NCI-H510A (cell line): ENCODE measurements at regions not wholly inside any gene's neighbourhood (a gene's known extent, or its start where the extent isn't known, plus 50 kb on each side); places are given as distances from the start of the nearest gene placed in this dataset.
A peak's percentile ranks its signal among the peaks of the same experiment; 100 is the strongest.

ENCODE experiments used
- DNase-seq: peaks from one replicate; lab custom pipeline; 2025; lab: John Stamatoyannopoulos, UW

DNA sequence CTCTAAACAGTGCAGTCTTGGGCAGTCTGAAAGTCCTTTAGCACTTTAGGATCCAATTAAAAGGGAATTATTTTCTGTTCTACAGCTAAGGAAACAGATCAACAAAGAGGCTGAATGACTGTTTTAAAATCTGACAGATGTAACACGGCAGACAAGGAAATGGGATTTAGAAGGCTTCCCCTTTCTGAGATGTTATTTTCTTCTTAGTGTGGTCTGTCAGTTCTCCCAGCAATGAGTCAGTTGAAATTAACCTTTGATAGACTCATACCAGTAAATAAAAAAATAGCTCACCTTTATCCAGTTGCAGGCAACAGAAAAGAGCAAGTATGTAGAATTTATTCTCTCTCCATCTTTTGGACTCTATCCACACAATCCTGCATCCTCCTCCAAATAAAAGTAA is 98.1 kb downstream of the NEDD1 start:
- DNase-seq = no peak

GRCh38 chr12:97005646-97006045 is 98.6 kb downstream of the NEDD1 start:
- no peak for DNase-seq

- DNase-seq = no peak
These were observed 99.5 kb downstream of the NEDD1 start for GRCh38 chr12:97006585-97006984.

- no peak for DNase-seq
These were observed 109.1 kb downstream of the NEDD1 start for GRCh38 chr12:97016163-97016562.

DNA sequence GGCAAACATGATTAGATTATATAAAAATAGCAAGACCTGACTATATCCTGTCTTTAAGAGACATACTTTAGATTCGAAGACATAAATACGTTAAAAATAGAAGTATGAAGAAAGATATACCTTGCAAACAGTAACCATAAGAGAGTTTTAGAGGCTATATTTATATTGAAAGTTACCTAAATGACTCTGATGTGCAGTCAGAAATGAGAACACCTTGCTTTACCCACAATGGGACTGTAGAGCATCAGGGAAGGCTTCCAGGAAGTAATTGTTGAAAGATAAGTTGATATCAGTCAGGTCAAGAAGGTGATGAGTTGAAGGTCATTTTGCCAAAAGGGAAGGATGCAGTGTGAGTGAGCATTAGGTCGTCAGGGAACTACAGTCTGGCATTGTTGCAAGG is 110.2 kb downstream of the NEDD1 start:
- DNase-seq = no peak

GRCh38 chr12:97022536-97023230 is 115.6 kb downstream of the NEDD1 start:
- DNase-seq = peak; percentile 6

DNA sequence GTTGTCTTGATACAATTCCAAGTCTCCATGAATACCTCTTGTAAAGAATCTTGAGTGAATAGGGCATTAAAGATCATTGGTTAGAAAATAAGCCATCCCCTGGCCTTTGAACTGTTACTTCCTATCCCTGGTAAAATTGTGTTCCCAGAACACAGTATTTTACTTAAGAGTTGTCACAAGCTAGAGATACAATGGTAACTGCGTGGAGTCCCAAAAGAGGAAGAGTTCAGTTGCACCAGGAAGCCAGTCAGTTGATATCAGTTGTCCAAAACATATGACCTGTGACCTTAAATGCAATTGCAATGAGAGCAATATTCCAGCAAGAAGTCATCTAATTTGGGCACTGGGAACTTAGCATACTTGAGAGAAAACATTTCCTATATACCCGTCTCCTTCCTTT is 117.3 kb downstream of the NEDD1 start:
- DNase-seq = no peak

DNA sequence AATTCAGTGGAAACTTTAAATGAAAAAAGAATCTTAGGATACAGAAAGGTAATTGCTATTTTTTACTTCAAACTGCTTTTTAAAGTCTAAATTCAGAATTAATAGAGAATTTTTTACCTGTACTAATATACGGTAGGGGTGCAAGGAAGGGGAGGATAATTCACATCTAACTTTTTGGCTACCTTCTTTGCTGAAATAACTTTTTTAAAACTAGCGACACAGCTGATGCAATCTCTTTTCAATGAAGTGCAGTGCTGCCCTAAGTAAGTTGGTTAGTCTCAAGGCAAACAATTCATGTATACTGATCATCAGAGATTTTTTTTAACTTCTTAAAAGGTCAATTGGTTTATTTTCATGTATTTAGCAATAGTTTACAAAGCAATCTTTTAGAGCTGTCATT is 119.8 kb downstream of the NEDD1 start:
- no peak for DNase-seq

GRCh38 chr12:97027482-97027881 is 120.4 kb downstream of the NEDD1 start:
- DNase-seq = no peak

- no peak for DNase-seq
These were observed 131.1 kb downstream of the NEDD1 start for GRCh38 chr12:97038131-97038530.

DNA sequence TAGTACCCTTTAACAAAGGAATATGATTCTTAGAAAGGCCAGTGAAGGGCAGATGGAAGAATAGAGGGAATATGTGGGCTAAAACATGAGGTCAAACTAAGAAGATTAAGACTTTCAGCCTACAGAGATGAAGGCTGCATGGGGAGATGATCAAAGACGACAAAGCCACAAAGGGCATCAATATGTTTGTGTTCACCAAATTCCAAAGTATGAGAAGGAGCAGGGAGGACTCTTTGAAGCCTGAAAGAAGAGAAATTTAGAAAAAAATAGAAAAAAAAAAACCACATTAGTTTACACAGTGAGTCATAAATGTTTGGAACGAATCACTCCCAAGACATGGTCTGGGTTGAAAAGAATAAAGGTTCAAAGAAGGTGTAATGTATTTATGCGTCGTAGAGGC is 131.8 kb downstream of the NEDD1 start:
- DNase-seq = no peak

DNA sequence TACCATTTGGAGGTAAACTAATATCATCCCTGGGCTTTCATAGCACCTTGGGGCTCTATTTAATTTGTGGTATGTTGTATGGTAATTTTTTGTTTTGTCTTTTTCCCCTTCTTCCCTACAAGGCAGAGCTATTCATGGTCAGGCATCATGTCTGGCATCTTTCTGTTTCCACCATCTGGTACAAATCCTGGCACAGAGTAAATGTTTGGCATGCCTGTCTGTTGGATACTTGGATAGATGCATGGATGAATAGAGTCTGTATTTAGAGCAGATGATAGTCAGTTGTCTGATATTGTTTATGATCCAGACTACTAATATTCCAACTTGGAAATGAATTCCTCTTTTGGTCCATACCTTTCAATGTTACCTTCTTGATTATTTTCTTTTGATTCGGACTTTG is 139.8 kb downstream of the NEDD1 start:
- DNase-seq = no peak

DNA sequence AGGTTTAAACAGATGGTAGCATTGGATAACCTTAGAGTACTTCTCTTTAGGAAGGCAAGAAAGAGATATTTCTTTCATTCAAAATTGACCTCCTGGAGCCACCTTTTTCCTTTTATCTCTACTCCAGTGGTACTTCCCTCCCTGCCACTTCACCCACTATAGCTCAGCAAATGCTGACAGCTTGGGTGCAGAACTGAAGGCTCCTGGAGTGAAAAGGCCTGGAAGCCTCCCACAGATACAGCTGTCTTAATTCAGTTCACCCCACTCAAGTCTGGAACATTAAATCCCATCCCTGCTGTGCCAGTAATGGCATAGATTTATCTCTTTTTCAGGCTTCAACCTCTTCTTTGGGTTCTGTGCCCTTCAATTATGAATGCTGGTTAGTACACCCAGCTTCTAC is 140.3 kb downstream of the NEDD1 start:
- DNase-seq = no peak

DNA sequence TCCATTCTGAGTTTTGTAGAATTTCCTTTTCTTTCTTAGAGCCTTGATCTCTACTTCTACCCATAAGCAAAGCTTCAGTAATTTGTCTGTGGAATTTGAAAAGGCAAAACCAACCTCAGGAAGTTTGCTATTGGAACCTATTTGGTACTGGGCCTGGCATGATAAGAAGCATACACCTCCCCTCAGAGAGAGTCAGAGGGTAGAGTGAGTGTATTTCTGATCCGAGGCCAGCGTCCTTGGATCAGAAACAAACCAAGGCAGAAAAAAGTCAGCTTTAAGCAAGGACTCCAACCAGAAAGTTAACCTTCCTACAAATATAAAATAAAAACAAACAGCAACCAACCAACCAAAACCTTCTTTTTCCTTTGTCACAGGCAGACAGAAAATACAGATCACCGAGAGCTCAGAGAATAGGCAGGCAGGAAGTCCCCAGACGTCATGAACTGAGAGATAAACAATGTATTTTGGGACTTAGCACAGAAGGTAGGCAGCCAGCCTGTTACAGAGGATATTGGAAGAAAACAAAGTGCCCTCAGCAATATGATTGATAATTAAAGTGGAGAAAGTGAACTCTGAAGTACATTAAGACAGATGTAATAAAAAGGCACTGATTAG is 141.5 kb downstream of the NEDD1 start:
- no peak for DNase-seq

DNA sequence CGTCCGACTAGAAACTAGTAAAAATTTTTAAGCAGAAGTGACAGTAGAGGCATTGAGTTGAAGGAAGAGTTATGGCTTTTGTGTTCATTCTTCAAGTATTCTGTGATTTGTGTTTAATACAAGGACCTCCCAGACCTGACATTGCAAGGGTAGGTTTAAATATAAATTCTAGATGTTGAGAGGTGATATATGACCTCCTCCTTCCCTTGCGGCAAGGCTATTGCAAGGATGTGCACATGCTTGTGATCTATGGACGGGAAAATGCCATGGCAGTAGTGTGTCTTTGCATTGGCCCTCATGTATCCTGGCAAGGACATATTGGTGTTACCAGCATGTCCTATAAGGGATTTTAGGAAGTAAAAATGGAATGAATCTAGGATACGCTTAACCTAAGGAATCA is 143.5 kb downstream of the NEDD1 start:
- DNase-seq = no peak

- no peak for DNase-seq
These were observed 144.3 kb downstream of the NEDD1 start for GRCh38 chr12:97051341-97051740.

DNA sequence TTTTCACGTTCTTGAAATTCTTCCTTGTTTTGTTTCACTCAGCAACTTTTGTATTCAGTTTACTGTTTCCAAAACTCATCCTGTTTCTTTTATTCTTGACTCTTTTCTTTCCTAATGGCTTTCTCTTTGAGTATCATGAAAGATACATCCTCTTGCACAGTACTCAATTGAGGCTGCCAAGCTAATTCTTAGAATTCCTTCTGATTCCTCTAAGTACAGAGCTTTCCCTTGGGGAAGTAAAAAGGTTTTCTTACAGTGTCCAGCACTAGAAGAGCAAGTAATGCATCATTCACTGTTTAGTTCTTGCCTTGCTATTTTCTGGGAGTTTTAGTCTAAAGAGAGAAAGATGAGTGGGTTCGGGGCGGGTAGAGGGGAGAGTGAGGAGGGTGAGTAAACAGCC is 154.1 kb downstream of the NEDD1 start:
- DNase-seq = no peak

- no peak for DNase-seq
These were observed 156.4 kb downstream of the NEDD1 start for GRCh38 chr12:97063292-97063935.

DNA sequence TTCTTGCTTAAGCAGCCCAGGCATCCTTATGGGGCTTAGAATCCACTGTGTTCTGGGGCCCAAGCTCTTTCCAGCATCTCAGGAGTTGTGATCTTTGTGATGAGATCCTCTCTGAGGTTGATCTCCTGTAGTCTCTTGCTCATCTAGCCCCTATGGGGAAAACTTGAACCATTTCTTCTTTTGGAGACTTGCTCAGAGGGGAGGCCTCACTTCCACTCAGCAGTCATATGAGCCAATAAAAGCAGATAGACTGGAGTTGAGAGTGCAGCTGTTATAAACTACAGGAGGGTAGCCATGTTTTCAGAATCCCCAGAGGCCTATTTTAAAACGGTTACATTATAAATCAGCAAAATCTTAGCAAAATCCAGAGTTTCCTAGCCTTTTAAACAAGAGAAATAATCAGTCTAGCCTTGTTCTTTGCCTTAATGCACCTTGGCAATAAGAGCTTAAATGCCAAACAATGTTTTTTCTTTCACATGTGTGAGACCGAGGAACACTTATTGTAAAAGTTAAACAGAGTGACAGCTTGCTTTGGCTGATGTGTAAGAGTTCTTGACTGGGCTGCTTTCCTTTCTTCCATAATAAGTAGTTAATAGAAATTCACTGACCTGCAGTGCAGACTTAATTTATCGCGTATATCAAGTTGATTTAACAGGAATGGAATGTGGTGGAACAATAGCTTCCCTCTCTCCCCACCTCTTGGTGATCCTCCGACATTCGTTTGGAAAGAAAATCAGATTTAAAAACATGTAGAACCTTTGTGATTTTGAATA is 168.3 kb downstream of the NEDD1 start:
- DNase-seq = no peak

DNA sequence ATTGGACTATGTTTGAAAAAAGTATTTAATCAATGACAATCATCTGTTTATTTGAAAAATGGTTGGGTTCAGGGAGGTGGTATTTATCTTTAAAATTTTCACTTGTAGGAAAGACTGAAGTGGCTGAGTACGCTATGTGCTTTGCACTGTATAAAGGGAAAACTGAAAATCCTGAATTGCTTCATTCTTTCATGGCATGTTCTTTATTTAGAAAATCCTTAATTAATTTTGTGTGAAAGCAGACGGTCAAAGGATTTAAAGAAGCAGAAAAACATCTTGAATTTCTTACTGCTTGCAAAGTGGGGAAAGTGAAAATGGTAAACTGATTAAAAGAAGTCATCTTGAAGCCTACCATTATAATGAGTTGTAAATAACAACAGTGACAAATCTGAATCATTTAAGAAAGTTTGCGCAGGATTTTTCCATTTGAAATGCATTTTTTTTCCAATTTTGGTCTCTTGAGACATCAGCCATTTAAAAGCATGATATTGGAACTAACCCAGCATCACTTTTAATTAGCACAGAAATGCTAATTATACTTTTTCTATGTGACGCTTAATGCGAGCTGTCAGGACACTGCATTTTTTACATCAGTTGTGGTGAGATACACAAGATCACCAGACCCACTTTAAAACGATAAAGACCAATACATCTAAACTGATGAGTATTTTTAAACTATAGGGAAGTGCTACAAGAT is 169.0 kb downstream of the NEDD1 start:
- no peak for DNase-seq

DNA sequence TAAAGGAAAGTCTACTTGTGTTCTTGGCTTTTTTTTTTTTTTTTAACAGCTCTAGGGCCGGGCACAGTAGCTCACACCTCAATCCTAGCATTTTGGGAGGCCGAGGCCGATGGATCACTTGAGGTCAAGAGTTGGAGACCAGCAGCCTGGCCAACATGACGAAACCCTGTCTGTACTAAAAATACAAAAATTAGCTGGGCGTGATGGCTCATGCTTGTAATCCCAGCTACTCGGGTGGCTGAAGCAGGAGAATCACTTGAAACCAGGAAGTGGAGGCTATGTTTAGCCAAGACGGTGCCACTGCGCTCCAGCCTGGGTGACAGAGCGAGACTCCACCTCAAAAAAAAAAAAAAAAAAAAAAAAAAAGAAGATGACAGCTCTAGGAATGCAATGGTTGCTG is 169.9 kb downstream of the NEDD1 start:
- DNase-seq = peak; percentile 42

GRCh38 chr12:97082029-97082428 is 175.0 kb downstream of the NEDD1 start:
- no peak for DNase-seq
